GM19372 (cell line): ENCODE measurements at regions not wholly inside any gene's neighbourhood (a gene's known extent, or its start where the extent isn't known, plus 50 kb on each side); places are given as distances from the start of the nearest gene placed in this dataset.

ENCODE experiments used
- ATAC-seq: cut with Tn5 transposase; IDR thresholded peaks from one replicate; pipeline ENCODE4 v1.9.1; 2021; ENCODE audit warnings: mild to moderate bottlenecking, low read depth, moderate library complexity; ENCODE audit not compliant: unreplicated experiment

- ATAC-seq, result no peak
These were observed 70.4 kb downstream of the RCN1 start for GRCh38 chr11:32161293-32161692.

- ATAC-seq, result no peak
These were observed 71.5 kb downstream of the RCN1 start for GRCh38 chr11:32162351-32162750.

- ATAC-seq, result no peak
These were observed 72.0 kb downstream of the RCN1 start for GRCh38 chr11:32162906-32163305.

- ATAC-seq, result no peak
These were observed 72.7 kb downstream of the RCN1 start for GRCh38 chr11:32163557-32163956.

GRCh38 chr11:32164836-32165235 is 74.0 kb downstream of the RCN1 start:
- ATAC-seq, result no peak

- ATAC-seq, result no peak
These were observed 78.0 kb downstream of the RCN1 start for GRCh38 chr11:32168924-32169323.

- ATAC-seq, result no peak
These were observed 80.6 kb downstream of the RCN1 start for GRCh38 chr11:32171445-32171844.

GRCh38 chr11:32172041-32172847 is 81.4 kb downstream of the RCN1 start:
- no peak for ATAC-seq

GRCh38 chr11:32172848-32173834 is 82.3 kb downstream of the RCN1 start:
- ATAC-seq, result peak; percentile 71

GRCh38 chr11:32173977-32174376 is 83.1 kb downstream of the RCN1 start:
- no peak for ATAC-seq

GRCh38 chr11:32176223-32176934 is 85.5 kb downstream of the RCN1 start:
- ATAC-seq, result peak; percentile 53

- ATAC-seq, result no peak
These were observed 87.8 kb downstream of the RCN1 start for GRCh38 chr11:32178692-32179091.

GRCh38 chr11:32183512-32183911 is 92.6 kb downstream of the RCN1 start:
- no peak for ATAC-seq

GRCh38 chr11:32184041-32184722 is 93.3 kb downstream of the RCN1 start:
- peak; percentile 19 for ATAC-seq

- peak; percentile 64 for ATAC-seq
These were observed 94.0 kb downstream of the RCN1 start for GRCh38 chr11:32184723-32185376.

- no peak for ATAC-seq
These were observed 95.2 kb downstream of the RCN1 start for GRCh38 chr11:32186118-32186517.

GRCh38 chr11:32187111-32187510 is 96.2 kb downstream of the RCN1 start:
- no peak for ATAC-seq

GRCh38 chr11:32188785-32189184 is 97.9 kb downstream of the RCN1 start:
- ATAC-seq, result no peak

- ATAC-seq, result no peak
These were observed 105.3 kb downstream of the RCN1 start for GRCh38 chr11:32196137-32196536.

GRCh38 chr11:32198053-32198452 is 107.2 kb downstream of the RCN1 start:
- ATAC-seq, result no peak
